ENCODE measurements at regions not wholly inside any gene's neighbourhood (a gene's known extent, or its start where the extent isn't known, plus 50 kb on each side); places are given as distances from the start of the nearest gene placed in this dataset.

- H2AFZ ChIP-seq (ENCODE audit: low read length): no peak overlapping the region
- DNase-seq: no peak
- no peaks in the 10 kb centered on the region for H3K27me3 ChIP-seq (replicated peaks; ENCODE audit: insufficient read depth, low read length)
- H3K27ac ChIP-seq (ENCODE audit: low read length): no peak overlapping the region
- H3K36me3 ChIP-seq (replicated peaks; ENCODE audit: insufficient read depth, low read length): no peaks in the 10 kb centered on the region
- H3K79me2 ChIP-seq (ENCODE audit: low read length): no peaks in the 10 kb centered on the region
- no peak overlapping the region for H3K4me2 ChIP-seq (ENCODE audit: low read depth, low read length)
- no peaks in the 10 kb centered on the region for H3K9me2 ChIP-seq (replicated peaks; ENCODE audit: insufficient read depth, low read length)
- no peaks in the 10 kb centered on the region for H3K9me3 ChIP-seq (replicated peaks; ENCODE audit: insufficient read depth, low read length)
- no peaks in the 10 kb centered on the region for H4K20me1 ChIP-seq (ENCODE audit: insufficient read depth, low read length)
- no peak overlapping the region for H3K9ac ChIP-seq (ENCODE audit: low read length)
- no peaks in the 10 kb centered on the region for H3K4me1 ChIP-seq (ENCODE audit: low read length)
- H3F3A ChIP-seq (ENCODE audit: insufficient read depth, low read length): no peaks in the 10 kb centered on the region
- H3K4me3 ChIP-seq (ENCODE audit: low read length): no peak overlapping the region
- TF ChIP-seq CTCF (IDR thresholded peaks at IDR 0.05; ENCODE audit: low read length) (no peak), EZH2phosphoT487 (IDR thresholded peaks at IDR 0.05; ENCODE audit: low read length) (no peak), EZH2 (optimal IDR thresholded peaks at IDR 0.05; ENCODE audit: low read depth, low read length) (no peak)
Observed at GRCh38 chr15:95401587-95401986, 928.9 kb upstream of the NR2F2 start.

- H3F3A ChIP-seq (ENCODE audit: insufficient read depth, low read length): no peaks in the 10 kb centered on the region
- no peak overlapping the region for H3K4me3 ChIP-seq (ENCODE audit: low read length)
- no peaks in the 10 kb centered on the region for H3K36me3 ChIP-seq (replicated peaks; ENCODE audit: insufficient read depth, low read length)
- no peak overlapping the region for H3K4me2 ChIP-seq (ENCODE audit: low read depth, low read length)
- no peaks in the 10 kb centered on the region for H3K9me3 ChIP-seq (replicated peaks; ENCODE audit: insufficient read depth, low read length)
- H3K4me1 ChIP-seq (ENCODE audit: low read length): no peaks in the 10 kb centered on the region
- H3K27ac ChIP-seq (ENCODE audit: low read length): no peak overlapping the region
- no peak for DNase-seq
- no peak overlapping the region for H3K9ac ChIP-seq (ENCODE audit: low read length)
- no peaks in the 10 kb centered on the region for H3K27me3 ChIP-seq (replicated peaks; ENCODE audit: insufficient read depth, low read length)
- H2AFZ ChIP-seq (ENCODE audit: low read length): no peak overlapping the region
- no peaks in the 10 kb centered on the region for H3K79me2 ChIP-seq (ENCODE audit: low read length)
- H3K9me2 ChIP-seq (replicated peaks; ENCODE audit: insufficient read depth, low read length): no peaks in the 10 kb centered on the region
- TF ChIP-seq CTCF (IDR thresholded peaks at IDR 0.05; ENCODE audit: low read length) (no peak), EZH2 (optimal IDR thresholded peaks at IDR 0.05; ENCODE audit: low read depth, low read length) (no peak), EZH2phosphoT487 (IDR thresholded peaks at IDR 0.05; ENCODE audit: low read length) (no peak)
- H4K20me1 ChIP-seq (ENCODE audit: insufficient read depth, low read length): no peaks in the 10 kb centered on the region
Observed at GRCh38 chr15:95405447-95405846, 925.1 kb upstream of the NR2F2 start.

- DNase-seq: no peak
- H3F3A ChIP-seq (ENCODE audit: insufficient read depth, low read length): no peaks in the 10 kb centered on the region
- no peak overlapping the region for H3K4me2 ChIP-seq (ENCODE audit: low read depth, low read length)
- no peaks in the 10 kb centered on the region for H3K9me2 ChIP-seq (replicated peaks; ENCODE audit: insufficient read depth, low read length)
- no peak overlapping the region for H3K9ac ChIP-seq (ENCODE audit: low read length)
- H4K20me1 ChIP-seq (ENCODE audit: insufficient read depth, low read length): no peaks in the 10 kb centered on the region
- H3K9me3 ChIP-seq (replicated peaks; ENCODE audit: insufficient read depth, low read length): no peaks in the 10 kb centered on the region
- TF ChIP-seq EZH2phosphoT487 (IDR thresholded peaks at IDR 0.05; ENCODE audit: low read length): no peak
- H3K4me1 ChIP-seq (ENCODE audit: low read length): peaks cover 4% of the 10 kb centered on the region; the same call in 1 of the 2 replicates
- no peaks in the 10 kb centered on the region for H3K27me3 ChIP-seq (replicated peaks; ENCODE audit: insufficient read depth, low read length)
- H3K36me3 ChIP-seq (replicated peaks; ENCODE audit: insufficient read depth, low read length): no peaks in the 10 kb centered on the region
- no peak overlapping the region for H3K27ac ChIP-seq (ENCODE audit: low read length)
- H3K4me3 ChIP-seq (ENCODE audit: low read length): no peak overlapping the region
- no peak overlapping the region for H2AFZ ChIP-seq (ENCODE audit: low read length)
- H3K79me2 ChIP-seq (ENCODE audit: low read length): no peaks in the 10 kb centered on the region
Observed at GRCh38 chr15:95407534-95407933, 923.0 kb upstream of the NR2F2 start.

- H3K27me3 ChIP-seq (replicated peaks; ENCODE audit: insufficient read depth, low read length): no peaks in the 10 kb centered on the region
- no peak overlapping the region for H3K27ac ChIP-seq (ENCODE audit: low read length)
- DNase-seq: no peak
- no peak overlapping the region for H3K9ac ChIP-seq (ENCODE audit: low read length)
- TF ChIP-seq EZH2 (optimal IDR thresholded peaks at IDR 0.05; ENCODE audit: low read depth, low read length) (no peak), CTCF (IDR thresholded peaks at IDR 0.05; ENCODE audit: low read length) (no peak), EZH2phosphoT487 (IDR thresholded peaks at IDR 0.05; ENCODE audit: low read length) (no peak)
- H3K9me3 ChIP-seq (replicated peaks; ENCODE audit: insufficient read depth, low read length): no peaks in the 10 kb centered on the region
- H3K4me1 ChIP-seq (ENCODE audit: low read length): peaks cover 9% of the 10 kb centered on the region; the same call in 1 of the 2 replicates
- no peaks in the 10 kb centered on the region for H3K36me3 ChIP-seq (replicated peaks; ENCODE audit: insufficient read depth, low read length)
- H4K20me1 ChIP-seq (ENCODE audit: insufficient read depth, low read length): no peaks in the 10 kb centered on the region
- no peaks in the 10 kb centered on the region for H3K9me2 ChIP-seq (replicated peaks; ENCODE audit: insufficient read depth, low read length)
- no peak overlapping the region for H2AFZ ChIP-seq (ENCODE audit: low read length)
- no peak overlapping the region for H3K4me2 ChIP-seq (ENCODE audit: low read depth, low read length)
- H3K4me3 ChIP-seq (ENCODE audit: low read length): no peak overlapping the region
- no peaks in the 10 kb centered on the region for H3K79me2 ChIP-seq (ENCODE audit: low read length)
- H3F3A ChIP-seq (ENCODE audit: insufficient read depth, low read length): no peaks in the 10 kb centered on the region
Observed at GRCh38 chr15:95409211-95409610, 921.3 kb upstream of the NR2F2 start.

All from MM.1S (cell line).